Head of caudate nucleus (tissue), 42 donors: ENCODE measurements at regions not wholly inside any gene's neighbourhood (a gene's known extent, or its start where the extent isn't known, plus 50 kb on each side); places are given as distances from the start of the nearest gene placed in this dataset.
"Not testable (repeated sequence)": the region's sequence is repeated elsewhere in the genome, so short reads cannot be mapped to it uniquely, and the experiment has no call there.

Experiments
- DNase-seq, 42 donors: peaks; one replicate each; pipeline versions ENCODE4 v3.0.0 to v3.0.0-alpha.2; 2020 to 2021; ENCODE audit warnings: mixed read lengths in 7 of 42
- intact Hi-C: fragments of 100-400 bp; cut with DNase I; formaldehyde crosslinking; loops from one replicate; pipeline ENCODE4 v1.15.0; 2022

- DNase-seq, intact Hi-C loops: not testable (repeated sequence)
These were observed 61.0 kb downstream of the FOXD4L5 start for GRCh38 chr9:65223986-65224385.

GRCh38 chr9:65208834-65209233 lies 76.2 kb downstream of the FOXD4L5 start:
- intact Hi-C loops, DNase-seq: not testable (repeated sequence)

GRCh38 chr9:65207273-65207672 lies 77.7 kb downstream of the FOXD4L5 start:
- intact Hi-C loops, DNase-seq: not testable (repeated sequence)

GRCh38 chr9:65205853-65206252 lies 79.2 kb downstream of the FOXD4L5 start:
- intact Hi-C loops, DNase-seq: not testable (repeated sequence)

GRCh38 chr9:65195781-65196180 lies 89.2 kb downstream of the FOXD4L5 start:
- intact Hi-C loops = not testable (repeated sequence)
- peak in 2 of 42 donors; percentile 3 to 6 for DNase-seq

- peak in 1 of 42 donors; percentile 2 for DNase-seq
- intact Hi-C loops = not testable (repeated sequence)
These were observed 129.1 kb downstream of the FOXD4L5 start for GRCh38 chr9:65155937-65156336.
